WERI-Rb-1 (cell line): ENCODE measurements at regions not wholly inside any gene's neighbourhood (a gene's known extent, or its start where the extent isn't known, plus 50 kb on each side); places are given as distances from the start of the nearest gene placed in this dataset.
A peak's percentile ranks its signal among the peaks of the same experiment; 100 is the strongest.
"Not testable (repeated sequence)": the region's sequence is repeated elsewhere in the genome, so short reads cannot be mapped to it uniquely, and the experiment has no call there.

Experiments
- DNase-seq: peaks from one replicate; pipeline ENCODE4 v3.0.0-alpha.2; 2020
- H3K27ac ChIP-seq: fragments of 250-450 bp; sonication (Bioruptor Pico); 2 replicates; pipeline ENCODE4 v1.5.1; 2020; ENCODE audit warnings: mild to moderate bottlenecking, moderate library complexity
- H3K27me3 ChIP-seq: fragments of 250-450 bp; sonication (Bioruptor Pico); 2 replicates; pipeline ENCODE4 v1.5.1; 2021; ENCODE audit warnings: mild to moderate bottlenecking, low read depth, moderate library complexity; ENCODE audit not compliant: insufficient read depth, severe bottlenecking
- H3K36me3 ChIP-seq: fragments of 250-450 bp; sonication (Bioruptor Pico); 2 replicates; pipeline ENCODE4 v1.5.1; 2020; ENCODE audit warnings: mild to moderate bottlenecking, moderate library complexity
- H3K4me3 ChIP-seq: 2 replicates; pipeline ENCODE4 v1.5.1; 2011; ENCODE audit warnings: low read depth, mild to moderate bottlenecking, control low read depth, low read length
- H3K9me3 ChIP-seq: fragments of 250-450 bp; sonication (Bioruptor Pico); 2 replicates; pipeline ENCODE4 v1.5.1; 2021; ENCODE audit warnings: mild to moderate bottlenecking, moderate library complexity; ENCODE audit not compliant: severe bottlenecking
- TF ChIP-seq, protein P1 (sequence below): IDR thresholded peaks from 2 replicates; pipeline ENCODE4 v1.5.1; 2011; ENCODE audit warnings: low read depth, mild to moderate bottlenecking, control low read depth, inconsistent platforms, low read length

DNA sequence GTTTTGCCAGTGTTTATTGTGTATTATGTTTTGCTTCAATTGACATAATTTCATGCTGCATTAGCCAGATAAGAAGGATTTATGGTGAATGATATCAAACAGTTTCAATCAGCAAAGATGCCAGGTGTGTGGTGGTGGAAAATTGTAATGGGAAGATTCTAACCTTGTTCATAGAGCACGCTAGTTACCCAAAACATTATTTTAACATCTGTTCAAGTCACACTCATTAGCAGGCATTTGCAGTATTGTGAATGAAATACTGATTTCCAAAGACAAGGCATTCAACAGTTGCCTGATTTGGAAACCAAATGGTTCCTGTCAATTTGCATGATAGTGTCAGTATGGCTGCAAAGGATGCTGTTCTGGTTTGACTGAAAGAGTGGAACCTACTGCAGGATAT lies 129.7 kb downstream of the EPC1 start:
- Histone ChIP-seq H3K36me3 (no peaks in the 10 kb centered on the region), H3K27me3 (no peaks in the 10 kb centered on the region), H3K4me3 (no peak overlapping the region), H3K27ac (no peak overlapping the region), H3K9me3 (no peaks in the 10 kb centered on the region)
- TF ChIP-seq, protein P1, sequence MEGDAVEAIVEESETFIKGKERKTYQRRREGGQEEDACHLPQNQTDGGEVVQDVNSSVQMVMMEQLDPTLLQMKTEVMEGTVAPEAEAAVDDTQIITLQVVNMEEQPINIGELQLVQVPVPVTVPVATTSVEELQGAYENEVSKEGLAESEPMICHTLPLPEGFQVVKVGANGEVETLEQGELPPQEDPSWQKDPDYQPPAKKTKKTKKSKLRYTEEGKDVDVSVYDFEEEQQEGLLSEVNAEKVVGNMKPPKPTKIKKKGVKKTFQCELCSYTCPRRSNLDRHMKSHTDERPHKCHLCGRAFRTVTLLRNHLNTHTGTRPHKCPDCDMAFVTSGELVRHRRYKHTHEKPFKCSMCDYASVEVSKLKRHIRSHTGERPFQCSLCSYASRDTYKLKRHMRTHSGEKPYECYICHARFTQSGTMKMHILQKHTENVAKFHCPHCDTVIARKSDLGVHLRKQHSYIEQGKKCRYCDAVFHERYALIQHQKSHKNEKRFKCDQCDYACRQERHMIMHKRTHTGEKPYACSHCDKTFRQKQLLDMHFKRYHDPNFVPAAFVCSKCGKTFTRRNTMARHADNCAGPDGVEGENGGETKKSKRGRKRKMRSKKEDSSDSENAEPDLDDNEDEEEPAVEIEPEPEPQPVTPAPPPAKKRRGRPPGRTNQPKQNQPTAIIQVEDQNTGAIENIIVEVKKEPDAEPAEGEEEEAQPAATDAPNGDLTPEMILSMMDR, result no peak
- DNase-seq, result no peak

DNA sequence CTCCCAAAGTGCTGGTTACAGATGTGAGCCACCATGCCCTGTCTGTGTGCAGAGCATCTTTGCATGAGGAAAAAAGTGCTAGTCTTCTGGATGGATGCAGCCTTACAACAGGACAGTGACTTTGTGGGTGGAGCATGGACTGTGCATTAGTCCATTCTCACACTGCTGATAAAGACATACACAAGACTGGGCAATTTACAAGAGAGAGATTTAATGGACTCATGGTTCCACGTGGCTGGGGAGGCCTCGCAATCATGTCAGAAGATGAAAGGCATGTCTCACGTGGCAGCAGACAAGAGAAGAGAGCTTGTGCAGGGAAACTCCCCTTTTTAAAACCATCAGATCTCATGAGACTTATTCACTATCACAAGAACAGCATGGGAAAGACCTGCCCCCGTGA lies 133.1 kb downstream of the EPC1 start:
- not testable (repeated sequence) for H3K36me3 ChIP-seq, H3K4me3 ChIP-seq, DNase-seq, H3K27ac ChIP-seq, H3K9me3 ChIP-seq, H3K27me3 ChIP-seq

DNA sequence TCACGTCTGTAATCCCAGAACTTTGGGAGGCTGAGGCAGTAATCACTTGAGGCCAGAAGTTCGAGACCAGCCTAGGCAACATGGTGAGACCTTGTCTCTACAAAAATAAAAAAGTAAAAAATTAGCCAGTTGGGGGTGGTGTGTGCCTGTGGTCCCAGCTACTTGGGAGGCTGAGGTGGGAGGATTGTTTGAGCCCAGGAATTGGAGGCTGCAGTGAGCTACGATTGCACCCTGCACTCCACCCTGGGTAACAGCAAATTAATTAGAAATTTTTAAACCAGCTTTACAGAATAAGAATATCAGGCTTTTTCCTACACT lies 136.0 kb downstream of the EPC1 start:
- no peak for DNase-seq
- Histone ChIP-seq H3K36me3 (no peaks in the 10 kb centered on the region), H3K27ac (no peak overlapping the region)

DNA sequence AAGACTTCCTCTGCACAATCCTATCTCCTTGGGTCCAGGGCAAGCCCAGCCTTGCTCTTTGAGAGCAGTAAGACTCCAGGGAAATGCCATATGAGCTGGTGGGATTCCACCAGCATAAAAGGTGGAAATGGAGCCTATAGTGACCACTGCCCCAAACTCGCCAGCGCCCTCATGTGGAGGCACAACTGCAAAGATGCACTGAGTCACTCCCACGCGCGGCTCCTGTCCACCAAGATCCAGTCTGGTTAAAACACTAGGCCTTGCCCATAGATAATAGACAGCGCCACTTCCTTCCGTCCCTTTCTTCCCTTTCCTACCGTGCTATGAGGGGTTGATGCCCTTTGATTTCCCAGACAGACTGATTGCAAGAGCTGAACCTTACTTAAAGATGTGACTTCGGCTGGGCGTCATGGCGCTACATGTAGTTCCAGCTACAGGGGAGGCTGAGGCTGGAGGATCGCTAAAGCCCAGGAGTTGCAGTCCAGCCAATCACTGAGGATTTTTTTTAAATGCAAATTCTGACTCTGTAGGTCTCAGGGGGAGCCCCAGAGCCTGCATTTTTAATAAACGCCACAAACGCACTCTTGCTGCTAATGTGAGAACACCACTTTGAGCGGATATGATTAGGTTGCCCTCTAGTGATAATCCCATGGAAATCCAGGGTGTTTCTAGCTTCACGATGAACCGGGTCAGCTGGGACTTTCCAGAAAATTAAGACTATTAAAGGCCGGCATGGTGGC lies 136.5 kb downstream of the EPC1 start:
- no peaks in the 10 kb centered on the region for H3K36me3 ChIP-seq
- H3K9me3 ChIP-seq, result no peaks in the 10 kb centered on the region
- DNase-seq, result no peak
- H3K27me3 ChIP-seq, result no peaks in the 10 kb centered on the region
- H3K27ac ChIP-seq, result no peak overlapping the region
- H3K4me3 ChIP-seq, result no peak overlapping the region
- TF ChIP-seq, protein P1, result peak; percentile 27; the same call in 1 of the 2 replicates

More for the DNA sequence above, 136.0 kb downstream of the EPC1 start:
- no peaks in the 10 kb centered on the region for H3K9me3 ChIP-seq
- TF ChIP-seq, protein P1, result no peak
- H3K27me3 ChIP-seq, result no peaks in the 10 kb centered on the region
- H3K4me3 ChIP-seq, result no peak overlapping the region

DNA sequence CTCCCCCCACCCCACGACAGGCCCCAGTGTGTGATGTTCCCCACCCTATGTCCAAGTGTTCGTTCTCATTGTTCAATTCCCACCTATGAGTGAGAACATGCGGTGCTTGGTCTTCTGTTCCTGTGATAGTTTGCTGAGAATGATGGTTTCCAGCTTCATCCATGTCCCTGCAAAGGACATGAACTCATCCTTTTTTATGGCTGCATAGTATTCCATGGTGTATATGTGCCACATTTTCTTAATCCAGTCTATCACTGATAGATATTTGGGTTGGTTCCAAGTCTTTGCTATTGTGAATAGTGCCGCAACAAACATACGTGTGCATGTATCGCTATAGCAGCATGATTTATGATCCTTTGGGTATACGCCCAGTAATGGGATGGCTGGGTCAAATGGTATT lies 139.0 kb downstream of the EPC1 start:
- not testable (repeated sequence) for H3K4me3 ChIP-seq, H3K27me3 ChIP-seq, DNase-seq, H3K27ac ChIP-seq, H3K9me3 ChIP-seq, H3K36me3 ChIP-seq

DNA sequence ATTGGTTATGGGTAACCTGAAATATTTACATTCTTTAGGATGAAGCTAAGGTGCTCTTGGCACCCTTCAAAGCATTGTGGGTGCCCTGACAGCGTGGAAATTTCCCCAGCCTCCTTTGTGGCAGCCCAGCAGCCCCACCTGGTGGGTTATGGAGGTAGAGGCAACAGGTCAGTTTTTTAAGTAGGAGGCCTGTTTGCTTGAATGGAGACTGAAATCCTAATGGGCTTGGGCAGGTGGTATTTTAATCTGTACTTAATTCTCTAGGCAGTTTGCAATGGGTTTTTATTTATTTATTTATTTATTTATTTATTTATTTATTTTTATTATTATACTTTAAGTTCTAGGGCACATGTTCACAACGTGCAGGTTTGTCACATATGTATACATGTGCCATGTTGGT lies 139.4 kb downstream of the EPC1 start:
- Histone ChIP-seq H3K27ac (no peak overlapping the region), H3K9me3 (no peaks in the 10 kb centered on the region), H3K4me3 (no peak overlapping the region), H3K27me3 (no peaks in the 10 kb centered on the region), H3K36me3 (no peaks in the 10 kb centered on the region)
- peak; percentile 42 for DNase-seq
- TF ChIP-seq, protein P1, result peak; percentile 53; the same call in 1 of the 2 replicates

GRCh38 chr10:32205670-32206069 lies 141.3 kb downstream of the EPC1 start:
- TF ChIP-seq, protein P1, result no peak
- Histone ChIP-seq H3K4me3 (no peak overlapping the region), H3K27me3 (no peaks in the 10 kb centered on the region), H3K27ac (no peak overlapping the region), H3K36me3 (no peaks in the 10 kb centered on the region), H3K9me3 (no peaks in the 10 kb centered on the region)
- no peak for DNase-seq
